ENCODE measurements at regions not wholly inside any gene's neighbourhood (a gene's known extent, or its start where the extent isn't known, plus 50 kb on each side); places are given as distances from the start of the nearest gene placed in this dataset.

DNA sequence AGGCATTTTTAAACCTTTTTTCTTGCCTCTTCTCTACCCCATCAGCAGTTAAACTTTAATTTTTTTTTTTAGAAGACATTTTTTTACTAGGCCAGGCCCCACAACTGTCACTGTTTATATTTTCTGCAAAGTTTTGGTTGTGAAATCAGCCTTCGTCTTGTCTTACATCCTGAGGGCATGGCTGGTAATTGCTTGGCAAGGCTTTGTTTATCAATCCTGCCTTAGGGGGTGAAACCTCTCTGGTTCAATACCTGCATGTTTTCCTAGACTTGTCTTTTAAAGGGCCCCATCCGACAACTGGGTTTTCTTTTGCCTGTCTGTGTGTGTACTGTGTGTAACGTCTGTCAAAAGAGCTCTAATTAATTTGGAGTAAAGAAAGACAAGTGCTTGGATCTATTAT, 330.0 kb upstream of the CWC22 start:
- no peak for TF ChIP-seq CTCF (IDR thresholded peaks at IDR 0.05)
- TF ChIP-seq SIN3A (IDR thresholded peaks at IDR 0.05; ENCODE audit: borderline replicate concordance, insufficient read depth, low read depth, low read length): no peak
- TF ChIP-seq POLR2AphosphoS5 (IDR thresholded peaks at IDR 0.05; ENCODE audit: low read depth, low read length): no peak
